GM21367 (cell line): ENCODE measurements at regions not wholly inside any gene's neighbourhood (a gene's known extent, or its start where the extent isn't known, plus 50 kb on each side); places are given as distances from the start of the nearest gene placed in this dataset.

Experiments
- ATAC-seq: cut with Tn5 transposase; IDR thresholded peaks from one replicate; pipeline ENCODE4 v1.9.1; 2021; ENCODE audit not compliant: unreplicated experiment

- ATAC-seq: no peak
These were observed 50.1 kb upstream of the HDAC9 start for GRCh38 chr7:18445483-18445882.
